ENCODE measurements at regions not wholly inside any gene's neighbourhood (a gene's known extent, or its start where the extent isn't known, plus 50 kb on each side); places are given as distances from the start of the nearest gene placed in this dataset.

GRCh38 chr17:77651988-77652387 is 306.5 kb upstream of the TNRC6C start:
- no peak for TF ChIP-seq CTCF (conservative IDR thresholded peaks at IDR 0.05)
- no peak for TF ChIP-seq EZH2 (IDR thresholded peaks at IDR 0.05; ENCODE audit: low read depth)
